Osteoblast (primary cell): ENCODE measurements at regions not wholly inside any gene's neighbourhood (a gene's known extent, or its start where the extent isn't known, plus 50 kb on each side); places are given as distances from the start of the nearest gene placed in this dataset.

ENCODE experiments used
- DNase-seq: peaks from one replicate; pipeline ENCODE4 v3.0.0; 2011; ENCODE audit warnings: low spot score, mixed read lengths; ENCODE audit not compliant: insufficient read length; ENCODE audit errors: missing footprints
- H2AFZ ChIP-seq: 2 replicates; pipeline ENCODE4 v1.6.0; 2011; ENCODE audit warnings: mild to moderate bottlenecking, low read length
- H3K27ac ChIP-seq: 2 replicates; pipeline ENCODE4 v1.5.1; 2011; ENCODE audit warnings: mild to moderate bottlenecking, low read depth, low read length, moderate library complexity
- H3K27me3 ChIP-seq: 2 replicates; pipeline ENCODE4 v1.6.0; 2012; ENCODE audit warnings: mild to moderate bottlenecking, control low read depth, inconsistent platforms, low read length, moderate library complexity; ENCODE audit not compliant: insufficient read depth
- H3K36me3 ChIP-seq: 2 replicates; pipeline ENCODE4 v1.5.1; 2011; ENCODE audit warnings: mild to moderate bottlenecking, low read length, control low read depth, moderate library complexity; ENCODE audit not compliant: insufficient read depth
- H3K4me1 ChIP-seq: 2 replicates; pipeline ENCODE4 v1.5.1; 2011; ENCODE audit warnings: mild to moderate bottlenecking, low read length, control low read depth, moderate library complexity; ENCODE audit not compliant: insufficient read depth
- H3K4me2 ChIP-seq: 2 replicates; pipeline ENCODE4 v1.6.0; 2011; ENCODE audit warnings: mild to moderate bottlenecking, low read length; ENCODE audit not compliant: insufficient read depth
- H3K4me3 ChIP-seq: fragments of 200-600 bp; sonication (generic); 3 replicates; pipeline ENCODE4 v1.5.1; 2012; ENCODE audit warnings: mild to moderate bottlenecking, low read length, inconsistent platforms; ENCODE audit not compliant: insufficient read depth
- H3K79me2 ChIP-seq: 2 replicates; pipeline ENCODE4 v1.6.0; 2012; ENCODE audit warnings: mild to moderate bottlenecking, low read length, control low read depth, inconsistent platforms; ENCODE audit not compliant: insufficient read depth
- H3K9me3 ChIP-seq: 2 replicates; pipeline ENCODE4 v1.5.1; 2011; ENCODE audit warnings: low read depth, low read length, control low read depth
- H4K20me1 ChIP-seq: 2 replicates; pipeline ENCODE4 v1.6.0; 2012; ENCODE audit warnings: mild to moderate bottlenecking, low read length, control low read depth; ENCODE audit not compliant: insufficient read depth
- TF ChIP-seq, protein P1 (sequence below): IDR thresholded peaks from 2 replicates; pipeline ENCODE4 v1.5.1; 2011; ENCODE audit warnings: mild to moderate bottlenecking, low read depth, low read length, moderate library complexity; ENCODE audit errors: extremely low read depth

GRCh38 chr20:19807946-19808330, 49.9 kb downstream of the RIN2 start:
- no peak overlapping the region for H2AFZ ChIP-seq
- H3K9me3 ChIP-seq = no peaks in the 10 kb centered on the region
- no peak overlapping the region for H3K27ac ChIP-seq
- no peaks in the 10 kb centered on the region for H4K20me1 ChIP-seq
- TF ChIP-seq, protein P1, sequence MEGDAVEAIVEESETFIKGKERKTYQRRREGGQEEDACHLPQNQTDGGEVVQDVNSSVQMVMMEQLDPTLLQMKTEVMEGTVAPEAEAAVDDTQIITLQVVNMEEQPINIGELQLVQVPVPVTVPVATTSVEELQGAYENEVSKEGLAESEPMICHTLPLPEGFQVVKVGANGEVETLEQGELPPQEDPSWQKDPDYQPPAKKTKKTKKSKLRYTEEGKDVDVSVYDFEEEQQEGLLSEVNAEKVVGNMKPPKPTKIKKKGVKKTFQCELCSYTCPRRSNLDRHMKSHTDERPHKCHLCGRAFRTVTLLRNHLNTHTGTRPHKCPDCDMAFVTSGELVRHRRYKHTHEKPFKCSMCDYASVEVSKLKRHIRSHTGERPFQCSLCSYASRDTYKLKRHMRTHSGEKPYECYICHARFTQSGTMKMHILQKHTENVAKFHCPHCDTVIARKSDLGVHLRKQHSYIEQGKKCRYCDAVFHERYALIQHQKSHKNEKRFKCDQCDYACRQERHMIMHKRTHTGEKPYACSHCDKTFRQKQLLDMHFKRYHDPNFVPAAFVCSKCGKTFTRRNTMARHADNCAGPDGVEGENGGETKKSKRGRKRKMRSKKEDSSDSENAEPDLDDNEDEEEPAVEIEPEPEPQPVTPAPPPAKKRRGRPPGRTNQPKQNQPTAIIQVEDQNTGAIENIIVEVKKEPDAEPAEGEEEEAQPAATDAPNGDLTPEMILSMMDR = no peak
- peaks cover 22% of the 10 kb centered on the region for H3K4me1 ChIP-seq
- H3K36me3 ChIP-seq = peaks cover 10% of the 10 kb centered on the region
- H3K27me3 ChIP-seq = no peaks in the 10 kb centered on the region
- H3K4me3 ChIP-seq = no peak overlapping the region
- H3K79me2 ChIP-seq = no peaks in the 10 kb centered on the region
- no peak overlapping the region for H3K4me2 ChIP-seq
- no peak for DNase-seq

DNA sequence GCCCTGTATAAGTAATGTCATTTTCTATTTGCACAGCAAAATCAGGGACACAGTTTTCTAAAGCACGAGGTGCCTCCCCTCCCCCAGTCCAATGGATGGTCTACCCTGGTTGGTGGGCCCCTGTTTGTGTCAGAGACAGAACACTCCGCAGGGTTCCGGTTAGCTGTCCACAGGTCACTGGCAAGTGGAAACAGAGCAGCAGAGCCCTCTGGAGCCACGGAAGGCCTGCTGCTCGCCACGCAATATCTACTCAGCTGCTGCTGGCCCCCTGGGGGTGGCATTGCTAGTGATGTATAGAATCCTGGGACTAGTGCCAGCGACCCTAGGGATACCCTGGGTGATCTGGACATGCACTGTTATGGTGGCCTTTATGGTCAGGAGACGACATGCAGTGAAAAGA, 50.4 kb downstream of the RIN2 start:
- Histone ChIP-seq H3K4me2 (no peak overlapping the region), H3K27me3 (no peaks in the 10 kb centered on the region), H3K27ac (no peak overlapping the region), H3K9me3 (no peaks in the 10 kb centered on the region), H4K20me1 (no peaks in the 10 kb centered on the region), H3K79me2 (no peaks in the 10 kb centered on the region), H3K36me3 (peaks cover 10% of the 10 kb centered on the region), H2AFZ (no peak overlapping the region), H3K4me3 (no peak overlapping the region), H3K4me1 (peaks cover 26% of the 10 kb centered on the region)
- DNase-seq = no peak
- TF ChIP-seq, protein P1 = no peak

DNA sequence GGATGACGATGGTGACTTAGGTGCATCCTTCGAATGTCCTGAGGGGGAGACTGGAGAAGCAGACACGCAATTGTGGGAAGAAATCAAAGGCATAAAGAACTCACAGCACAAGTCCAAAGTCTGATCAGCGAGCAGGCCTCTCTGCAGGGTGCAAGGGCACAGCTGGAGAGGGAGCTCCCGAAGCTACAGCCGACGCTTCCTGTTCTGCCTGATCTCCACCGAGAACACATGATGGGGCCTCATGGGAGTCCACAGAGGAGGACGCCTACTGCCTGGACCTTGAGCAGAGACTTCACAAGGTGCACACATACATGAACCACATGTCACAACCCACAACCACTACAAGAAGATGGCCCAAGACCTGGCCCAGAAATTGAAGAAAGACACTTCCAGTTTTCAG, 51.4 kb downstream of the RIN2 start:
- Histone ChIP-seq H4K20me1 (no peaks in the 10 kb centered on the region), H3K9me3 (no peaks in the 10 kb centered on the region), H2AFZ (no peak overlapping the region), H3K79me2 (no peaks in the 10 kb centered on the region), H3K36me3 (peaks cover 10% of the 10 kb centered on the region), H3K27ac (no peak overlapping the region), H3K4me3 (no peak overlapping the region), H3K4me1 (peaks cover 36% of the 10 kb centered on the region), H3K4me2 (no peak overlapping the region), H3K27me3 (no peaks in the 10 kb centered on the region)
- no peak for DNase-seq
- TF ChIP-seq, protein P1 = no peak

- Histone ChIP-seq H3K36me3 (peaks cover 5% of the 10 kb centered on the region), H3K4me2 (no peak overlapping the region), H2AFZ (no peak overlapping the region), H4K20me1 (no peaks in the 10 kb centered on the region), H3K4me1 (peaks cover 50% of the 10 kb centered on the region), H3K79me2 (no peaks in the 10 kb centered on the region), H3K9me3 (no peaks in the 10 kb centered on the region), H3K27me3 (no peaks in the 10 kb centered on the region), H3K4me3 (no peak overlapping the region), H3K27ac (no peak overlapping the region)
- TF ChIP-seq, protein P1 = no peak
- no peak for DNase-seq
Observed at GRCh38 chr20:19811231-19811630, 53.2 kb downstream of the RIN2 start.
